SK-N-SH (cell line): ENCODE measurements at regions not wholly inside any gene's neighbourhood (a gene's known extent, or its start where the extent isn't known, plus 50 kb on each side); places are given as distances from the start of the nearest gene placed in this dataset.

Experiments
- CTCF ChIA-PET: fragments of 300-600, 350-600 bp; formaldehyde crosslinking; extraction: SDS; loops from one replicate; lab custom pipeline; 2021; lab: Yijun Ruan, JAX
- POLR2A ChIA-PET: fragments of 350-600 bp; sonication (Branson Sonifier 250); formaldehyde crosslinking; extraction: SDS; loops from one replicate; lab custom pipeline; 2020; ENCODE audit warnings: antibody characterized with exemption, inconsistent platforms; lab: Yijun Ruan, JAX
- DNase-seq: peaks from one replicate; pipeline ENCODE4 v3.0.0; 2012
- H2AFZ ChIP-seq: fragments of 200-600 bp; sonication (generic); 2 replicates; pipeline ENCODE4 v1.8.1; 2016; ENCODE audit warnings: antibody characterized with exemption, mild to moderate bottlenecking, low read depth
- H3F3A ChIP-seq: fragments of 200-600 bp; sonication (generic); replicated peaks from 2 replicates; pipeline ENCODE3; 2016; ENCODE audit warnings: antibody characterized with exemption, mild to moderate bottlenecking; ENCODE audit not compliant: insufficient read depth
- H3K27ac ChIP-seq, 2 experiments: fragments of 200-500 bp in 1 of 2; fragments of 200-600 bp in 1 of 2; sonication (Bioruptor generic) in 1 of 2; sonication (generic), shearing (Covaris generic) in 1 of 2; 2 replicates each; pipeline versions ENCODE4 v1.5.1 to v1.6.1; 2014 to 2016; ENCODE audit warnings: low read depth in 2 of 2, inconsistent platforms in 1 of 2, low read length in 1 of 2, mild to moderate bottlenecking in 1 of 2, mixed read lengths in 1 of 2
- H3K27me3 ChIP-seq: fragments of 200-600 bp; sonication (generic), shearing (Covaris generic); 2 replicates; pipeline ENCODE4 v1.6.1; 2016; ENCODE audit warnings: mixed run types; ENCODE audit not compliant: insufficient read depth
- H3K36me3 ChIP-seq, 2 experiments: fragments of 200-500 bp in 1 of 2; fragments of 200-600 bp in 1 of 2; sonication (Bioruptor generic) in 1 of 2; sonication (generic) in 1 of 2; replicated peaks in 1 of 2; 2 replicates each; pipeline versions ENCODE3 to v1.5.1; 2014 to 2016; ENCODE audit warnings: low read length in 1 of 2, mild to moderate bottlenecking in 1 of 2; ENCODE audit not compliant: insufficient read depth in 2 of 2, control insufficient read depth in 1 of 2
- H3K4me1 ChIP-seq, 2 experiments: fragments of 200-500 bp in 1 of 2; fragments of 200-600 bp in 1 of 2; sonication (Bioruptor generic) in 1 of 2; sonication (generic), shearing (Covaris generic) in 1 of 2; 2 replicates each; pipeline versions ENCODE4 v1.5.1 to v1.6.1; 2014 to 2016; ENCODE audit warnings: low read depth in 1 of 2, low read length in 1 of 2, mixed run types in 1 of 2; ENCODE audit not compliant: insufficient read depth in 2 of 2, control insufficient read depth in 1 of 2
- H3K4me2 ChIP-seq: fragments of 200-600 bp; sonication (generic), shearing (Covaris generic); 2 replicates; pipeline ENCODE4 v1.6.1; 2017; ENCODE audit warnings: mixed run types
- H3K4me3 ChIP-seq, 2 experiments: fragments of 200-500 bp in 1 of 2; fragments of 200-600 bp in 1 of 2; sonication (Bioruptor generic) in 1 of 2; sonication (generic), shearing (Covaris generic) in 1 of 2; 2 replicates each; pipeline versions ENCODE4 v1.5.1 to v1.8.1; 2014 to 2016; ENCODE audit warnings: low read depth in 2 of 2, inconsistent platforms in 1 of 2, low read length in 1 of 2, mild to moderate bottlenecking in 1 of 2, mixed read lengths in 1 of 2, moderate library complexity in 1 of 2
- H3K79me2 ChIP-seq: fragments of 200-600 bp; sonication (generic); 2 replicates; pipeline ENCODE4 v1.8.1; 2017; ENCODE audit warnings: mild to moderate bottlenecking; ENCODE audit not compliant: insufficient read depth
- H3K9ac ChIP-seq: fragments of 200-600 bp; sonication (generic); 2 replicates; pipeline ENCODE4 v1.6.1; 2017; ENCODE audit warnings: mixed run types
- H3K9me2 ChIP-seq: fragments of 200-600 bp; sonication (generic); 2 replicates; pipeline ENCODE4 v1.6.1; 2017; ENCODE audit warnings: mixed run types
- H3K9me3 ChIP-seq: fragments of 200-600 bp; sonication (generic); 2 replicates; pipeline ENCODE4 v1.6.1; 2017; ENCODE audit warnings: mixed run types, mild to moderate bottlenecking, moderate library complexity
- H4K20me1 ChIP-seq: fragments of 200-600 bp; sonication (generic); 2 replicates; pipeline ENCODE4 v1.6.1; 2017; ENCODE audit warnings: mild to moderate bottlenecking, mixed run types; ENCODE audit not compliant: insufficient read depth
- CHD2 ChIP-seq: fragments of 150-350 bp; IDR thresholded peaks from 2 replicates; pipeline ENCODE4 v1.6.1; 2018; ENCODE audit warnings: low read length; ENCODE audit not compliant: partially characterized antibody
- FOSL2 ChIP-seq: IDR thresholded peaks from 2 replicates; pipeline ENCODE4 v1.4.0; 2012; ENCODE audit warnings: low read depth, mild to moderate bottlenecking, moderate library complexity, borderline replicate concordance
- FOXJ3 ChIP-seq: sonication (generic); formaldehyde crosslinking; IDR thresholded peaks from 2 replicates; pipeline ENCODE4 v1.5.1; 2020; ENCODE audit warnings: mild to moderate bottlenecking, missing genetic modification reagents
- GATA2 ChIP-seq: sonication (generic); formaldehyde crosslinking; IDR thresholded peaks from 2 replicates; pipeline ENCODE4 v1.5.0; 2020; ENCODE audit warnings: mild to moderate bottlenecking, missing genetic modification reagents
- JUND ChIP-seq: IDR thresholded peaks from 2 replicates; pipeline ENCODE4 v1.4.0; 2012
- MEF2A ChIP-seq: IDR thresholded peaks from 2 replicates; pipeline ENCODE4 v1.4.0; 2012; ENCODE audit warnings: low read depth, borderline replicate concordance
- NRF1 ChIP-seq: IDR thresholded peaks from 2 replicates; pipeline ENCODE4 v1.6.1; 2012; ENCODE audit warnings: low read depth, mild to moderate bottlenecking, low read length
- RFX5 ChIP-seq: IDR thresholded peaks from 2 replicates; pipeline ENCODE4 v1.6.1; 2012; ENCODE audit warnings: mild to moderate bottlenecking, improper control_type of control experiment, low read length
- RXRA ChIP-seq: IDR thresholded peaks from 2 replicates; pipeline ENCODE4 v1.4.0; 2012; ENCODE audit warnings: low read depth, mild to moderate bottlenecking, borderline replicate concordance
- SIN3A ChIP-seq: IDR thresholded peaks from 2 replicates; pipeline ENCODE4 v1.6.1; 2012; ENCODE audit warnings: low read depth, mild to moderate bottlenecking, low read length, moderate library complexity, borderline replicate concordance
- SMC3 ChIP-seq: IDR thresholded peaks from 2 replicates; pipeline ENCODE4 v1.6.1; 2012; ENCODE audit warnings: low read depth, low read length, improper control_type of control experiment
- TAF1 ChIP-seq: IDR thresholded peaks from 2 replicates; pipeline ENCODE4 v1.6.1; 2012; ENCODE audit warnings: low read depth, mild to moderate bottlenecking, low read length, moderate library complexity, borderline replicate concordance
- YY1 ChIP-seq: IDR thresholded peaks from 2 replicates; pipeline ENCODE4 v1.4.0; 2012; ENCODE audit warnings: low read depth, mild to moderate bottlenecking
- WGBS: methylation state at CpG from one replicate; pipeline ENCODE4 v1.1.6; 2017; ENCODE audit warnings: low lambda C conversion rate; 5-methylcytosine and 5-hydroxymethylcytosine counted together
- TF ChIP-seq, protein P1 (sequence below): IDR thresholded peaks from 2 replicates; pipeline ENCODE4 v1.4.0; 2012; ENCODE audit warnings: low read depth
- TF ChIP-seq, protein P2 (sequence below): fragments of 150-350 bp; IDR thresholded peaks from 2 replicates; pipeline ENCODE4 v1.6.1; 2016; ENCODE audit warnings: mild to moderate bottlenecking, low read depth, low read length
- TF ChIP-seq, protein P3 (sequence below): IDR thresholded peaks from 2 replicates; pipeline ENCODE4 v1.4.0; 2012; ENCODE audit warnings: low read depth, borderline replicate concordance

DNA sequence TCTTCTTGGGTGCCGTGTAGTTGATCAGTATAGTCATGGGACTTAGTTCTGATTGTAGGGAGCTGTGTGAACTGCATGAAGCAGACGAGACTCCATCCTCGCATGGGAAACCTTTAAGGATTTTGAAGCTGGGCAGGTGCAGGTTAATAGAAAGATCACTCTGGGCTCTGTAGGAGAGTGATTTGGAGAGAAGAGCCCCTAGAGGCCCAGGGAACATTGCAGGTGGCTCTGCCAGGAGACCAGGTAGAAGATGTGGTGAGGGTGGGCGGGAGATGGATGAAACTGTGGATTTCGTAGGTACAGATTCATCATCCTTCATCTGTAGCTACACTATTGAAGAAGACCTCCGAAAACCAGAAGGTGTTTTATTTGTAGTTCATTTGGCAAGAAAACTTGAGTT lies 53.3 kb downstream of the UTRN start:
- Histone ChIP-seq H3K27ac (no peak overlapping the region), H3K27me3 (no peaks in the 10 kb centered on the region; the same call in 1 of the 2 replicates), H3K9me2 (no peaks in the 10 kb centered on the region), H3F3A (no peaks in the 10 kb centered on the region), H3K4me1 (peaks cover 0 to 9% of the 10 kb centered on the region in 2 experiments; a peak in 3 of 4 replicates), H3K9ac (no peak overlapping the region), H3K36me3 (no peaks in the 10 kb centered on the region), H2AFZ (no peak overlapping the region), H4K20me1 (0 out of 2 replicates have a peak, but pooled peaks cover 2% of the 10 kb centered on the region), H3K4me2 (no peak overlapping the region), H3K9me3 (no peaks in the 10 kb centered on the region), H3K4me3 (no peak overlapping the region), H3K79me2 (peaks cover 3% of the 10 kb centered on the region; the same call in 1 of the 2 replicates)
- POLR2A ChIA-PET: no interaction called here
- CTCF ChIA-PET: no interaction called here
- TF ChIP-seq TAF1 (no peak), CHD2 (no peak), NRF1 (no peak), JUND (no peak), FOXJ3 (CRISPR knock-in tag) (no peak), RXRA (no peak), RFX5 (no peak), SIN3A (no peak), FOSL2 (no peak), GATA2 (CRISPR knock-in tag) (no peak), SMC3 (no peak), YY1 (no peak), MEF2A (no peak)
- TF ChIP-seq, protein P1, sequence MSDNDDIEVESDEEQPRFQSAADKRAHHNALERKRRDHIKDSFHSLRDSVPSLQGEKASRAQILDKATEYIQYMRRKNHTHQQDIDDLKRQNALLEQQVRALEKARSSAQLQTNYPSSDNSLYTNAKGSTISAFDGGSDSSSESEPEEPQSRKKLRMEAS: no peak
- TF ChIP-seq, protein P2, sequence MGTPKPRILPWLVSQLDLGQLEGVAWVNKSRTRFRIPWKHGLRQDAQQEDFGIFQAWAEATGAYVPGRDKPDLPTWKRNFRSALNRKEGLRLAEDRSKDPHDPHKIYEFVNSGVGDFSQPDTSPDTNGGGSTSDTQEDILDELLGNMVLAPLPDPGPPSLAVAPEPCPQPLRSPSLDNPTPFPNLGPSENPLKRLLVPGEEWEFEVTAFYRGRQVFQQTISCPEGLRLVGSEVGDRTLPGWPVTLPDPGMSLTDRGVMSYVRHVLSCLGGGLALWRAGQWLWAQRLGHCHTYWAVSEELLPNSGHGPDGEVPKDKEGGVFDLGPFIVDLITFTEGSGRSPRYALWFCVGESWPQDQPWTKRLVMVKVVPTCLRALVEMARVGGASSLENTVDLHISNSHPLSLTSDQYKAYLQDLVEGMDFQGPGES: no peak
- DNase-seq: no peak
- 28% methylated on average over 6 of the region's 6 CpGs for WGBS

- peaks cover 3% of the 10 kb centered on the region; the same call in 1 of the 2 replicates for H3K79me2 ChIP-seq
- H3K4me2 ChIP-seq: no peak overlapping the region
- H3K36me3 ChIP-seq: no peaks in the 10 kb centered on the region
- H3F3A ChIP-seq: no peaks in the 10 kb centered on the region
- no peaks in the 10 kb centered on the region for H3K9me3 ChIP-seq
- H3K4me1 ChIP-seq: peaks cover 0 to 11% of the 10 kb centered on the region in 2 experiments; a peak in 3 of 4 replicates
- TF ChIP-seq, protein P3, sequence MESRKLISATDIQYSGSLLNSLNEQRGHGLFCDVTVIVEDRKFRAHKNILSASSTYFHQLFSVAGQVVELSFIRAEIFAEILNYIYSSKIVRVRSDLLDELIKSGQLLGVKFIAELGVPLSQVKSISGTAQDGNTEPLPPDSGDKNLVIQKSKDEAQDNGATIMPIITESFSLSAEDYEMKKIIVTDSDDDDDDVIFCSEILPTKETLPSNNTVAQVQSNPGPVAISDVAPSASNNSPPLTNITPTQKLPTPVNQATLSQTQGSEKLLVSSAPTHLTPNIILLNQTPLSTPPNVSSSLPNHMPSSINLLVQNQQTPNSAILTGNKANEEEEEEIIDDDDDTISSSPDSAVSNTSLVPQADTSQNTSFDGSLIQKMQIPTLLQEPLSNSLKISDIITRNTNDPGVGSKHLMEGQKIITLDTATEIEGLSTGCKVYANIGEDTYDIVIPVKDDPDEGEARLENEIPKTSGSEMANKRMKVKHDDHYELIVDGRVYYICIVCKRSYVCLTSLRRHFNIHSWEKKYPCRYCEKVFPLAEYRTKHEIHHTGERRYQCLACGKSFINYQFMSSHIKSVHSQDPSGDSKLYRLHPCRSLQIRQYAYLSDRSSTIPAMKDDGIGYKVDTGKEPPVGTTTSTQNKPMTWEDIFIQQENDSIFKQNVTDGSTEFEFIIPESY: no peak
- H3K4me3 ChIP-seq: no peak overlapping the region
- POLR2A ChIA-PET: no interaction called here
- CTCF ChIA-PET: no interaction called here
- no peak overlapping the region for H3K9ac ChIP-seq
- no peak overlapping the region for H2AFZ ChIP-seq
- no peaks in the 10 kb centered on the region for H3K27me3 ChIP-seq
- no peaks in the 10 kb centered on the region for H3K9me2 ChIP-seq
- DNase-seq: no peak
- H3K27ac ChIP-seq: no peak overlapping the region; a peak in 1 of 4 replicates
- H4K20me1 ChIP-seq: 0 out of 2 replicates have a peak, but pooled peaks cover 2% of the 10 kb centered on the region
These were observed 54.0 kb downstream of the UTRN start for GRCh38 chr6:144338951-144339700.
